NCI-H2227 treated with DMSO at 0.1 percent for 48 hours (cell line): ENCODE measurements at regions not wholly inside any gene's neighbourhood (a gene's known extent, or its start where the extent isn't known, plus 50 kb on each side); places are given as distances from the start of the nearest gene placed in this dataset.
"Not testable (repeated sequence)": the region's sequence is repeated elsewhere in the genome, so short reads cannot be mapped to it uniquely, and the experiment has no call there.

ENCODE experiments used
- DNase-seq: peaks from one replicate; lab custom pipeline; 2025; lab: John Stamatoyannopoulos, UW

DNA sequence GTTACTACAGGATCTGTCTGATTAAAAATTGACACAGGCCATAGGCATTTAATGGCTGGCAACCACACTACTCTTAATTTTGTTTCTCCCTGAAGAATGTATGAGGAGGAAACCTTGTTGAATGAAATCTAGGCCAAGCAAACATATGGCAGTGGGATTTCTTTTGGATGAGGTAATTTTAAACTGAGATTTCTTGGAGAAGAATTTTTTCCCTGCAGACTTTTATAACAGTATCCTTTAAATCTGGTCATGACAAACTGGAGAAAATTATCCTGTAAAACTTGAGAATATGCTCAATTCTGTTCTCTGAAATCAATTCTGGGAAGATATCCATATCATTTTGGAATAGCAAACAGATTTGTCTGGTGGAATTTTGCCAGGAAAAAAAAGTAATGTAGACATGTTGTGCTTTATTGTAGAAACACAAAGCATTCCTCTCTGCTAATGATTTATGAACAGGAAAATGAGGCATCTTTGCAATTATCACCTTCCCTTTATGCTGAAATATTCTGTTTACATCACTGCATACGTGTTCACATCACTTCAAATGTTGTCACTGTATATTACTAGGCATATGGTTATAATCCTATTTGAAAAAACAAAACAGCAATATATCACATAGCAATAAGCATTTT lies 108.3 kb upstream of the ARSJ start:
- no peak for DNase-seq

DNA sequence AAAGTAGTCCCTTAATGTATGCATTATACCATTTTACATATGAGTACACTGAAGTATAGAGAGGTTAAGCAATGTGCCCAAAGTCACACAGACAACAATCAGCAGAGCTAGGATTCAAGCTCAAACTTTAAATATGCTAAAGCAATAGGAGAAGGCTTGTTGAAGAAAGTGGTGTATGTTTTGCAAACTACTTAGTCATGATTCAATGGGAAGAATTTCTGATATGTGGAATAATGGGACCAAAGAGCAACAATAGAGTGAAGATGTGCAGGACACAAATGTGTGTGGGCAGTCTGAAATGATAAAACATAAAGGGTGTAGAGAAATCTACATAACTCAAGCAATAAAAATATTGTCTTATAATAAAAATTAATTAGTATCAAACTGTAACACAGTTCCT lies 109.0 kb upstream of the ARSJ start:
- no peak for DNase-seq

GRCh38 chr4:114091546-114091945 lies 112.1 kb upstream of the ARSJ start:
- no peak for DNase-seq

DNA sequence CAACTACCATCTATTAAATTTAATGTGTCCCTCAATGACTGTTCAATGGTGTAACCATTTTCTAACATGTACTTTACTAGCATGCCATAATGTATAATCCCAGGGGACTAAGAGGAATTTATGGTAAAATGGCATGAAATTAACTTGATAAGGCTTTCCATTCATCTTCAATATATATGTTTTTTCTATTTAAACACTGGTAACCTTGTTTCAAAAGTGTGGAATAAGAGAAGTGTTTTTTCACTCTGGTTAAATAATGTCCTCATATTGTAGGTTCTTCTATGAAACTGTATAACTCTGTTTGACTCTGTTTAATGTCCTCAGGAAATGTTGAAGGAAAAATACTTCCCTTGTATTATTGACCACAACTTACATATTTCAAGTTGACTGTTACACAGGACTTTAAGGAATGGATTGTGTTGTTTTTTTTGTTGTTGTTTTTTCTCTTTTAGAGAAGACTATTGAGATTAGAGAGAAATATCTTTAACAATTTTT lies 113.8 kb upstream of the ARSJ start:
- DNase-seq, result no peak

- no peak for DNase-seq
Observed at GRCh38 chr4:114100288-114101031, 121.0 kb upstream of the ARSJ start.

DNA sequence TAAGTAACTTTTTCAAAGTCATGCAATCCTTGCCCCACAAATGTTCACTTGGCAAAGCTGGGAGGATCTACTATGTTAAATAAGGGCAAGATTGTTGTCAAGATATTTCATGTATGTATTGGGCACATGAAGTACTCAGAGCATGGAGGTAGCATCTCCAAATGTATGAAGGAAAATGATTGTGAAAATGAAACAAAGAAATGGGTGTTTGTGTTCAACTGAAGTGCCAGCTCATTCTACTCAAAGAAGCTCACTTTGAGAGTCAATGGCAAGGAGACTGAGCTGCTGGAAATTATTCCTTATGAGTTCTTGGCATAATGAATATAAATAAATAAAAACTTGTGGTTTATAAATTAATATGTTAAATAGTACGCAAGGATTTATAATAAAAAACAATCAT lies 124.5 kb upstream of the ARSJ start:
- no peak for DNase-seq

DNA sequence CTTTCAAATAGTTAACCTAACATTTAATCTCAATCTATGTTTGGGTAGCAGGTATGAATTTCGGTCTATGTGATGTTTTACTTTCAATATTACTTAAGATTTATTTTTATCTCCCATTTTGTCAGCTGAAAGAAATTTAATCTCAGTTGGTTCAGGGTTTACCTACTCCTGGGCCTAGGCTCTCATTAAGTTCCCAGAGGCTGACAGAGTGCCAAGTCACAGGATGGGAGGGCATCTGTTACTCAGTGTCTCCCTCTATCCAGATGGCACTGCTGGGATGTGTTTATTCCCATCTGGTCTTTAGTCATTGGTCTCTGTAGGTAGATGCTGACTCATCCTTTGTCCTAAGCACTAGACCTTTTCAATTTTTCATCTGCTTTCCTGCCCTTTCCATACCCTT lies 129.4 kb upstream of the ARSJ start:
- DNase-seq, result no peak

- no peak for DNase-seq
Observed at GRCh38 chr4:114109776-114110175, 130.3 kb upstream of the ARSJ start.

DNA sequence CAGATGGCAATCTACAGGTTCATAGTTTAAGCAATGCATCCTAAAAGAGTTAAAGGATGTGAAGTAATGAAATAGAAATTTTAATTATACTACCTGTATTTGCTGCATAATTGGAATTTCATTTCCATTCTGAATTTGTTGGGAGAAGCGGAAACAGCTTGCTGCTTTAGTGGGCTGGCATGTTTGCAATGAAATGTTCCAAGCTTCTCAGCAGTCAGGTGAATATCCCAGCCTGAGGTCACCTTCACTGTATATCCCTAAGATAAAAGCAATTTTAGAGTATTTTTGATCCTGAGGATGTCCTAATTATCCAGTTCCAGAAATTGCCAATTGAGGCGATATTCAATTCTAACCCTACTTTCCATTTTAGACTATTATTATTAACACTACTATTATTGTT lies 136.1 kb upstream of the ARSJ start:
- no peak for DNase-seq

GRCh38 chr4:114116861-114117260 lies 137.4 kb upstream of the ARSJ start:
- no peak for DNase-seq

DNA sequence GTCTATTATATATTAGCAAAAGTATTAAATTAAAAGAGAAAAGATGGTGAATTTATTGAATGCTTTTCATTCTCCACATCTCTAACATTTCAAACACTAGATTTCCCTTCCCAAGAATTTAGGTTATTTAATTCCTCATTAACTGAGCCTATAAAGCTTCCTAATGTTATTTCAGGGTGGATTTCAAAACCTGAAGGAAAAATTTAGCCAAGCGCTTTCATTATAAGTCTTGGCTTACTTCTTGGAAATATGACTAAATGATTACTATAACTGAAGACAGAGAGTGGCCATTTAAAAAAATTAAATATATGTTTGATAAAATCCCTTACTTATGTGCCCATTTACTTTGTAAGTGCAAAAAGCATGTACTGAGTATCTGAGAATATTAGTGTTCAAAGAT lies 141.8 kb upstream of the ARSJ start:
- no peak for DNase-seq

DNA sequence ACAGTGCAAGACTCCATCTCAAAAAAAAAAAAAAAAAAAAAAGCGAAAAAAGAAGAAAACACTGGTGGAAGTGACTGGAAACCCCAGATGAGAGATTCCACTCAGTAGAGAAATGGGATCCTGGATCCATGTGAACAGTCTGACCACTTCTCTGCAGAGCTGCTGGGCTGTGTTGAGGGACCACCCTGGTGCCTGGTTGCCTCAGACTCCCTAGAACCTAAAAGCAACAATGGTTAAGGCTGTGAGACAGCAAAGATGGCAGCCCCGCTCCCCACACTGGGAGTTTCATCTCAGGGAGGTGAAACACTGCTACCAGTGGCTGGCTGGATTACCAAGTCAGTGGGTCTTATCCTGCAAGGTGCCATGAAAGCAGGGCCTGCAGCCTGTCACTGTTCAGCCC lies 152.8 kb upstream of the ARSJ start:
- DNase-seq, result no peak

DNA sequence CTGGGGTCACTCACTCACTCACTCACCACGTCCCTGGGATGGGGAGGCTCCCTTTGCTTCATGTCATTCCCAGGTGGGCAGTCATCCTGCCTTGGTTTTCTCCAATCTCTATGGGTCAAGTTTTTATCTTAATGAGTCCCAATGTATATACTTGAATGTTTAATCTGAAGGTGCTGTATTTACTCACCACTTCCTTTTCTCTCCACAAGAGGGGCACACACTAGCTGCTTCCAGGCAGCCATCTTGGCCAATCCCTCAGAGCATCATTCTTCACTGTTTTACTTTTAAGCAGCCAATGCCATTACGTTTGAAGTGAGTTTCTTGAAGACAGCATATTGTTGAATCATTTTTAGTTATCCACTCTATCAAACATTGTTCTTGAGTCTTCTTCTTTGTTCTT lies 153.4 kb upstream of the ARSJ start:
- DNase-seq, result no peak

GRCh38 chr4:114136069-114136468 lies 156.6 kb upstream of the ARSJ start:
- no peak for DNase-seq

- no peak for DNase-seq
Observed at GRCh38 chr4:114137984-114138383, 158.5 kb upstream of the ARSJ start.

GRCh38 chr4:114146947-114147618 lies 167.6 kb upstream of the ARSJ start:
- DNase-seq, result no peak

DNA sequence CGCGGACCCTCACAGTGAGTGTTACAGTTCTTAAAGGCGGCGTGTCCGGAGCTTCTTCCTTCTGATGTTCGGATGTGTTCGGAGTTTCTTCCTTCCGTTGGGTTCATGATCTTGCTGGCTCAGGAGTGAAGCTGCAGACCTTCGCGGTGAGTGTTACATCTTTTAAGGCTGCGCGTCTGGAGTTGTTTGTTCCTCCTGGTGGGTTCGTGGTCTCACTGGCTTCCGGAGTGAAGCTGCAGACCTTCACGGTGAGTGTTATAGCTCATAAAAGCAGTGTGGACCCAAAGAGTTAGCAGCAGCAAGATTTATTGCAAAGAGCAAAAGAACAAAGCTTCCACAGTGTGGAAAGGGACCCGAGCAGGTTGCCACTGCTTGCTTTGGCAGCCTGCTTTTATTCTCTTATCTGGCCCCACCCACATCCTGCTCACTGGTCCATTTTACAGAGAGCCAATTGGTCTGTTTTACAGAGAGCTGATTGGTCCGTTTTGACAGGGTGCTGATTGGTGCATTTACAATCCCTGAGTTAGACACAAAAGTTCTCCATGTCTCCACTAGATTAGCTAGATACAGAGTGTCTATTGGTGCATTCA lies 168.3 kb upstream of the ARSJ start:
- not testable (repeated sequence) for DNase-seq

DNA sequence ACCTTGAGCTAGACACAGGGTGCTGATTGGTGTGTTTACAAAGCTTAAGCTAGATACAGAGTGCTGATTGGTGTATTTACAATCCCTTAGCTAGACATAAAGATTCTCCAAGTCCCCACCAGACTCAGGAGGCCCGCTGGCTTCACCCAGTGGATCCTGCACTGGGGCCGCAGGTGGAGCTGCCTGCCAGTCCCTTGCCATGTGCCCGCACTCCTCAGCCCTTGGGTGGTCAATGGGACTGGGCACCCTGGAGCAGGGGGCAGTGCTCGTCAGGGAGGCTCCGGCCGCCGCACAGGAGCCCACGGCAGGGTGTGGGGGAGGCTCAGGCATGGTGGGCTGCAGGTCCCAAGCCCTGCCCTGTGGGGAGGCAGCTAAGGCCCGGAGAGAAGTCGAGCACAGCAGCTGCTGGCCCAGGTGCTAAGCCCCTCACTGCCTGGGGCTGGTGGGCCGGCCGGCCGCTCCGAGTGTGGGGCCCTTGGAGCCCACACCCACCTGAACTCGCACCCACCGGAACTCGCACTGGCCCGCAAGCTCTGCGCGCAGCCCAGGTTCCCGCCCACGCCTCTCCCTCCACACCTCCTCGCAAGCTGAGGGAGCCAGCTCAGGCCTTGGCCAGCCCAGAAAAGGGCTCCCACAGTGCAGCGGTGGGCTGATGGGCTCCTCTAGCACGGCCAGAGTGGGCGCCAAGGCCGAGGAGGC lies 169.1 kb upstream of the ARSJ start:
- not testable (repeated sequence) for DNase-seq

DNA sequence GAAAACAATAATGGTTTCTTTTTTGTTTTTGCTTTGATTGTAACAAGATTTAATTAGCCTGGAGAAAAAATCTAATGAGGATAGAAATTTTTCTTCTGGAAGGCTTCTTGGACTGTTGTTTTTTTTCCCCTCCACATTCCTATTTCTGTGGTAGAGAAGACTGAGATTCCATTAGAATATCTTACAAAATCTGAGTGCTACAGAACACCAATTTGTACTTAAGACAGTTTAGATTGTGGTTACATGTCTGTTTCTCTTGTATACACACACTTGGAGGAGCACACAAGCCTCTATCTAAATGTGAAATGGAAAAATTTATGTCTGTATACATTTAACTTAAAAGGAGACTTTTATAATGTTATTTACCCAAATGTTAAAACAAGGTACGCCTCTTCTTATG lies 176.9 kb upstream of the ARSJ start:
- no peak for DNase-seq

DNA sequence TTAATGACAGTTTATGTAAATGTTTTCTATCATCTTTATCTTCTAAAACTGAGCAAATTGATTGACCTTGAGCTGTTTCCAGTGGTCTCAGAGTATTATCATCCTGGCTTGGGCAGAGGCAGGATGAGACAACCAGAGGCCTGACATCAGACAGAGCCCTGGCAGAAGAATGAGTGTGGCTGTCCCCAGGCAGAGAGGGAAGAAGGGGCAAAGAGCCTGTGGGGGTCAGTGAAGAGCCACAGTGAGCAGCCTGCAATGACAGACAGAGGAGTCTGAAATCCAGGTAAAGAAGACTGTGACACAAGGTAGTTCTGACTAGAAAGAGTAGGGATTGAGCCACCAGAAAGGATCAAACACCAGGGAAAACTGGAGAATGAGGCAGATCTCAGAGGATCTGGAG lies 182.4 kb upstream of the ARSJ start:
- no peak for DNase-seq

GRCh38 chr4:114163051-114163450 lies 183.6 kb upstream of the ARSJ start:
- DNase-seq, result no peak

DNA sequence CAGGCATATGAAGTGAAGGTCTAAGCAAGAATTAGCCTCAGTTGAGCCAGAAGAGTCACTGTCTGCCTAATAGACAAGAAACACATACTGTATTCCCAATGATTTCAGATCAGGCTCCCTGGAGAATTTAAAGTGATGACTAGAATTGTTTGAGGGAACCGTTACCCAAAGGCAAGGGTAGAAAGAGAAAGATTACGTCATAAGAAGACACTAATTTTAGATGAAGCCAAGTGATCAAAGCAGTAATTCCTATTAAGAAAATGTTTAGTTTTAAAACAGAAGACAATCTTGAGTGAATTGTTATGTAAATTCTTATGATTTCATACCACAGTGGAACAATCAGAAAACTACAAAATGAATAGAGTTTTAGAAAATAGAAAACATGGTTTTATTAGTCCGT lies 194.5 kb upstream of the ARSJ start:
- DNase-seq, result no peak
